ENCODE measurements at regions not wholly inside any gene's neighbourhood (a gene's known extent, or its start where the extent isn't known, plus 50 kb on each side); places are given as distances from the start of the nearest gene placed in this dataset.

GRCh38 chr13:22939157-22939556 is 241.6 kb upstream of the SGCG start:
- TF ChIP-seq ELF4 (CRISPR knock-in tag; IDR thresholded peaks at IDR 0.05), result no peak
- TF ChIP-seq NFXL1 (CRISPR knock-in tag; IDR thresholded peaks at IDR 0.05), result no peak
